HepG2 (cell line): ENCODE measurements at regions not wholly inside any gene's neighbourhood (a gene's known extent, or its start where the extent isn't known, plus 50 kb on each side); places are given as distances from the start of the nearest gene placed in this dataset.

Source experiments
- BHLHE40 ChIP-seq: IDR thresholded peaks from 2 replicates; pipeline ENCODE4 v1.6.1; 2011; ENCODE audit warnings: low read length, improper control_type of control experiment
- FLYWCH1 ChIP-seq: sonication (generic); formaldehyde crosslinking; IDR thresholded peaks from 2 replicates; pipeline ENCODE4 v1.8.1; 2023; ENCODE audit warnings: mild to moderate bottlenecking, missing genetic modification reagents
- HDAC6 ChIP-seq: fragments of 200-600 bp; sonication (generic); IDR thresholded peaks from 2 replicates; pipeline ENCODE4 v1.7.0; 2017; ENCODE audit warnings: mild to moderate bottlenecking, antibody characterized with exemption, low read length, low read depth
- PRMT3 ChIP-seq: sonication (generic); formaldehyde crosslinking; IDR thresholded peaks from 2 replicates; pipeline ENCODE4 v1.8.1; 2022; ENCODE audit warnings: low read depth, mild to moderate bottlenecking, moderate library complexity, missing genetic modification reagents, borderline replicate concordance
- REPIN1 ChIP-seq: sonication (generic); formaldehyde crosslinking; IDR thresholded peaks from 2 replicates; pipeline ENCODE4 v1.8.0; 2022; ENCODE audit warnings: missing genetic modification reagents, low read depth, mild to moderate bottlenecking, borderline replicate concordance
- ZBTB7A ChIP-seq: sonication (generic); formaldehyde crosslinking; IDR thresholded peaks from 2 replicates; pipeline ENCODE4 v1.8.0; 2022; ENCODE audit warnings: mild to moderate bottlenecking, missing genetic modification reagents
- ZNF800 ChIP-seq: sonication (generic); formaldehyde crosslinking; IDR thresholded peaks from 2 replicates; pipeline ENCODE4 v1.4.0; 2020; ENCODE audit warnings: missing genetic modification reagents
- TF ChIP-seq, protein P1 (sequence below): sonication (generic); formaldehyde crosslinking; conservative IDR thresholded peaks from 2 replicates; pipeline ENCODE4 v1.4.0; 2020; ENCODE audit warnings: mild to moderate bottlenecking, missing genetic modification reagents, moderate library complexity

DNA sequence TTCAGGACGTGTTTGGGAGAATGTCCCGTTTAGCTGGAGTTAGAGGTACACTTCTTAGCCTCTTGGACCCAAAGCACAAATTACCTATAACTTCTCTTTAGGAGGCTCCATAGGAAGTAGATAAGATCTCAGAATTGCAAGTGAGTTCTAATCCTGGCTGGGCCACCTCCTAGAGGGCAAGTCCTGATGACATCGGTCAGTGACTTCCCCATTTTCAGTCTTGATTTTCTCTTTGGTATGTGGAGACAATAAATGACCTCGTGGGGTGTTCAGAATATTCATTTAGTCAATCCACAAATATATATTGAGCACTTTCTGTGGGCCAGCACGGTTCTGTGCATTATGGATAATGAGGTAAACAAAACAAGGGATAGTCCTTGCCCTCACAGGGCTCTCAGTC, 208.6 kb downstream of the CWF19L2 start:
- TF ChIP-seq, protein P1, sequence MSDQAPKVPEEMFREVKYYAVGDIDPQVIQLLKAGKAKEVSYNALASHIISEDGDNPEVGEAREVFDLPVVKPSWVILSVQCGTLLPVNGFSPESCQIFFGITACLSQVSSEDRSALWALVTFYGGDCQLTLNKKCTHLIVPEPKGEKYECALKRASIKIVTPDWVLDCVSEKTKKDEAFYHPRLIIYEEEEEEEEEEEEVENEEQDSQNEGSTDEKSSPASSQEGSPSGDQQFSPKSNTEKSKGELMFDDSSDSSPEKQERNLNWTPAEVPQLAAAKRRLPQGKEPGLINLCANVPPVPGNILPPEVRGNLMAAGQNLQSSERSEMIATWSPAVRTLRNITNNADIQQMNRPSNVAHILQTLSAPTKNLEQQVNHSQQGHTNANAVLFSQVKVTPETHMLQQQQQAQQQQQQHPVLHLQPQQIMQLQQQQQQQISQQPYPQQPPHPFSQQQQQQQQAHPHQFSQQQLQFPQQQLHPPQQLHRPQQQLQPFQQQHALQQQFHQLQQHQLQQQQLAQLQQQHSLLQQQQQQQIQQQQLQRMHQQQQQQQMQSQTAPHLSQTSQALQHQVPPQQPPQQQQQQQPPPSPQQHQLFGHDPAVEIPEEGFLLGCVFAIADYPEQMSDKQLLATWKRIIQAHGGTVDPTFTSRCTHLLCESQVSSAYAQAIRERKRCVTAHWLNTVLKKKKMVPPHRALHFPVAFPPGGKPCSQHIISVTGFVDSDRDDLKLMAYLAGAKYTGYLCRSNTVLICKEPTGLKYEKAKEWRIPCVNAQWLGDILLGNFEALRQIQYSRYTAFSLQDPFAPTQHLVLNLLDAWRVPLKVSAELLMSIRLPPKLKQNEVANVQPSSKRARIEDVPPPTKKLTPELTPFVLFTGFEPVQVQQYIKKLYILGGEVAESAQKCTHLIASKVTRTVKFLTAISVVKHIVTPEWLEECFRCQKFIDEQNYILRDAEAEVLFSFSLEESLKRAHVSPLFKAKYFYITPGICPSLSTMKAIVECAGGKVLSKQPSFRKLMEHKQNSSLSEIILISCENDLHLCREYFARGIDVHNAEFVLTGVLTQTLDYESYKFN (CRISPR knock-in tag): no peak
- TF ChIP-seq ZBTB7A (no peak), FLYWCH1 (no peak), HDAC6 (no peak), REPIN1 (CRISPR knock-in tag) (no peak), BHLHE40 (no peak), PRMT3 (no peak), ZNF800 (CRISPR knock-in tag) (no peak)
